Activated T-helper 17 cell treated with anti-CD3 and anti-CD28 coated beads, Interleukin-2, amount 50 U/mL, for 72 hours (primary cell): ENCODE measurements at regions not wholly inside any gene's neighbourhood (a gene's known extent, or its start where the extent isn't known, plus 50 kb on each side); places are given as distances from the start of the nearest gene placed in this dataset.

Experiments used
- ATAC-seq: fragments of 150-1000 bp; cut with Tn5 transposase; replicated peaks from 2 replicates; pipeline ENCODE4 v1.10.0; 2021; ENCODE audit warnings: mild to moderate bottlenecking, moderate library complexity
- H3K27ac Mint-ChIP-seq: one replicate; pipeline ENCODE4 v1.8.0; 2022; ENCODE audit warnings: mixed read lengths
- H3K27me3 Mint-ChIP-seq: one replicate; pipeline ENCODE4 v1.8.0; 2022; ENCODE audit warnings: mixed read lengths
- H3K36me3 Mint-ChIP-seq: one replicate; pipeline ENCODE4 v1.8.0; 2022; ENCODE audit warnings: low read depth, mild to moderate bottlenecking, mixed read lengths
- H3K4me1 Mint-ChIP-seq: one replicate; pipeline ENCODE4 v1.8.0; 2022; ENCODE audit warnings: mixed read lengths
- H3K4me3 Mint-ChIP-seq: one replicate; pipeline ENCODE4 v1.8.0; 2022; ENCODE audit warnings: mild to moderate bottlenecking, mixed read lengths
- H3K9me3 Mint-ChIP-seq: one replicate; pipeline ENCODE4 v1.8.0; 2022; ENCODE audit warnings: mixed read lengths

DNA sequence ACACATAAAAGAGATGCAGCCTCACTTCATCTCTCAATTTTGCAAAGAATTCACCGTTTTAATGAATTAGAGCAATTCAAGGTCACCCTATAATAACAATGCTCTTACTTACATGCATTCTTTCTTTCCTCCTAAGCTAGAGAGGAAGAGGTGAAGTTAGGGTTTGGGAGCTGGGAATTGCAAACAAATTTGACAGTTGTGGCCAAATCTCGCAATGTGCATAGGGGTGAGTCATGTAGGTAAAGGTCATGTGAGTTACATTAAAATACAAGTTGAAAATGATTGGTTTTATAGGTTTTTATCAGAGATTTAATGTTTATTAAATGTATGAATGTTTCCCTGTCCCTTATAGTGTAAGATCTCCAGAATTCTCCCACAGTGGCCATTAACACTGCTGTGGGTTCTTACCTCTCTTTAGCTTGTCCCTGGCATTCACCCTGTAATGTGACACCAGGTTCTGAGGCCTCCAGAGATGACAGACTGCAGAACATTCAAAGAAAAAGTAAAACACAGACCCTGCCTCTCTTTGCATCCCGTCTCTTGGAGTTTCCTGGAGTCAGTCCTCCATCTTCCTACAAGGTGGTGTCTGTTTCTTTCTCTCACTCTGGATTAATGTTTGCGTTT, 53.7 kb upstream of the LGALSL start:
- Mint-ChIP-seq H3K36me3 (no peaks in the 10 kb centered on the region), H3K4me3 (no peak overlapping the region), H3K4me1 (no peaks in the 10 kb centered on the region), H3K27me3 (no peaks in the 10 kb centered on the region), H3K27ac (no peak overlapping the region), H3K9me3 (no peaks in the 10 kb centered on the region)
- no peak for ATAC-seq

DNA sequence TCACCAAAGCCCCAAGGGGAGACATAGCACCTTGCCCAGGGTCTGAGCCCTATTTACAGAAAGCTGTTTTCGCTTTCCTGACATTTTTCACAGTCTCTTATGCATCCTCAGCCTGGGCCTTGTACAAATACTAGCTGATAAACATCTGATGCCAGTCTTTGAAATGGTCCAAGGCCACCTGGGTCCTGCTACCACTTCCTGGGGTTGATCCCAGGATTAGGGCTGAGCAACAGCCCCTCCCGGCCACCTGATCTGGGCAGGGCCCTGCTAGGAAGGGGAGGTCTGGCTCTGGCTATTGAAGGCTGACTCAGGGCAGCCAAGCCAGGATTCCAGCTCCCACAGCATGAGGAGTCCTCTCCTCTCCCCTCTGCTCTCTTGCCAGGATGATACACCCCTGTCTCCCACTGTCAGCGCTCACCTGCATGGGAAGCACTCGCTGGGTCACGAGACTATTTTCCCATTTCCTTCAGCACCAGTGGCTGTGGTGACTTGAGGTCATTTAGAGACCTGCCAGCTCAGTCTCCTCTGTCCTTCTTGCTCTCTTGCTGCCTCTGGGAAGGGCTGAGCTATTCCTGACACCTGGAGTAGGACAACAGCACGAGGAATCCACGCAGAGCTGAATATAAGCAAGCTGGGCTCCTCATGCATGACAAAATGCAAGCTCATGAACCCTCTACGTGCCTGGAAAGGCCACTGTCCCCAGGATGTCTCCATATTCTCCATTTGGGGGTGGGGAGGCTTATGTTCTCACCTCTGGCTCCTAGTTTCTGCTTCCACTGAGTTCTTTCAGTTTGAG, 53.0 kb upstream of the LGALSL start:
- Mint-ChIP-seq H3K36me3 (no peaks in the 10 kb centered on the region), H3K4me3 (no peak overlapping the region), H3K9me3 (no peaks in the 10 kb centered on the region), H3K27me3 (no peaks in the 10 kb centered on the region), H3K27ac (no peak overlapping the region), H3K4me1 (no peaks in the 10 kb centered on the region)
- no peak for ATAC-seq

DNA sequence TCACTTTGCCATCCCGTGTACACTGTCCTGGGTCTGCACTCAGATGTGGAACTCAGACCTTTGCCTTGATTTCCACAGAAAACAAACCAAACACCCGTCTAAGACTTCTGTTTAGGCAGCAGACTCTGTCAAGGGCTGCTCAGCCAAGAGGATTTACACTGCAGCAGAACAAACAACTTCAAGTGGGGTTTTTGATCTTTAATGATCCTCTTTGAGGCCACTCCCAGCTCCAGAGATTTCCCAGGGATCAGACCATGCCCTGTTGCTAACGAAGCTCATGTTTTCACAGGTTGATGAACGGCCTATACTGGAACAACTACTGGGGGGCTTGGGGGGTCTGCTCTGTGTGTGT, 52.5 kb upstream of the LGALSL start:
- no peaks in the 10 kb centered on the region for H3K36me3 Mint-ChIP-seq
- H3K9me3 Mint-ChIP-seq, result no peaks in the 10 kb centered on the region

DNA sequence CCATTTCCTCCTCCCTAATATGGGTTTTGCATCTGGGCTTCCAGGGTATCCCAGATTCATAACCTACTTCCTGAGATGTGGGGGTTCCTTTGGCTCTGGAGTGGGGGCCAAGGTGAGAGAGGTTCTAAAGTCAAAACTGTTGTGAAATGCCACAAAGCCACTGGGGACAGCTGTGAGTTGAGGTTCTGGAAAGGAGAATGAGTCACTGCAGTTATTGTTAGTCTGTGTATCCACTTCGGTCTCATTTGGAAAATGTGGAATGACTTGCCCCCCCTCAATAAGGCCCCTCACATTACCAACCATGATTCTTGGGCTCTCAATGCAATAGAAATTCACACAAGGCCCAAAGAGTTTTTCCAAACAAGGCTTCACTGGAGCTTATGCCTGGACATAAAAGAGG, 51.1 kb upstream of the LGALSL start:
- H3K4me1 Mint-ChIP-seq, result no peaks in the 10 kb centered on the region
- H3K36me3 Mint-ChIP-seq, result no peaks in the 10 kb centered on the region
- no peak overlapping the region for H3K4me3 Mint-ChIP-seq
- no peaks in the 10 kb centered on the region for H3K27me3 Mint-ChIP-seq
- ATAC-seq, result peak; percentile 9
- no peak overlapping the region for H3K27ac Mint-ChIP-seq
- H3K9me3 Mint-ChIP-seq, result no peaks in the 10 kb centered on the region

More for the DNA sequence above, 52.5 kb upstream of the LGALSL start:
- Mint-ChIP-seq H3K27ac (no peak overlapping the region), H3K27me3 (no peaks in the 10 kb centered on the region), H3K4me3 (no peak overlapping the region), H3K4me1 (no peaks in the 10 kb centered on the region)
- ATAC-seq, result no peak

DNA sequence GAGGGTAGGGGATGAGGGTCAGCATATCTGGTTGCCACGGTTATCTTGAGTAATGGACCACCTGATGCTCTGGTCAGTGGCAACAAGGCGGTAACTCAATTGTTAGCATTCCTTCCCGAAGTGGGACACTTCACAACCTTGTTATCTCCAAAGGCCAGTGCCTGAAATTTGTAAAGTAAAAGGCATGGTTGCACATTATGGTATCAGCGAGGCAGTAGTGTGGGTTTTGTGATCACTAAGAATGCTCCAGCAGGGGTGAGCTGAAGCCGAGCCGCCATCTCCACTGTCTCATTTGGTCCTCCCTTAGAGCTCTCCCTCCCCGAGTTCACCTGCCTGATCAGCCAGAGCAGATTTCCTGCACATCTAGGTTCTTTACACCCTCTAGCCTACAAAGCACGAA, 50.5 kb upstream of the LGALSL start:
- no peaks in the 10 kb centered on the region for H3K9me3 Mint-ChIP-seq
- ATAC-seq, result no peak
- H3K27me3 Mint-ChIP-seq, result no peaks in the 10 kb centered on the region
- no peak overlapping the region for H3K27ac Mint-ChIP-seq
- no peak overlapping the region for H3K4me3 Mint-ChIP-seq
- no peaks in the 10 kb centered on the region for H3K36me3 Mint-ChIP-seq
- no peaks in the 10 kb centered on the region for H3K4me1 Mint-ChIP-seq

DNA sequence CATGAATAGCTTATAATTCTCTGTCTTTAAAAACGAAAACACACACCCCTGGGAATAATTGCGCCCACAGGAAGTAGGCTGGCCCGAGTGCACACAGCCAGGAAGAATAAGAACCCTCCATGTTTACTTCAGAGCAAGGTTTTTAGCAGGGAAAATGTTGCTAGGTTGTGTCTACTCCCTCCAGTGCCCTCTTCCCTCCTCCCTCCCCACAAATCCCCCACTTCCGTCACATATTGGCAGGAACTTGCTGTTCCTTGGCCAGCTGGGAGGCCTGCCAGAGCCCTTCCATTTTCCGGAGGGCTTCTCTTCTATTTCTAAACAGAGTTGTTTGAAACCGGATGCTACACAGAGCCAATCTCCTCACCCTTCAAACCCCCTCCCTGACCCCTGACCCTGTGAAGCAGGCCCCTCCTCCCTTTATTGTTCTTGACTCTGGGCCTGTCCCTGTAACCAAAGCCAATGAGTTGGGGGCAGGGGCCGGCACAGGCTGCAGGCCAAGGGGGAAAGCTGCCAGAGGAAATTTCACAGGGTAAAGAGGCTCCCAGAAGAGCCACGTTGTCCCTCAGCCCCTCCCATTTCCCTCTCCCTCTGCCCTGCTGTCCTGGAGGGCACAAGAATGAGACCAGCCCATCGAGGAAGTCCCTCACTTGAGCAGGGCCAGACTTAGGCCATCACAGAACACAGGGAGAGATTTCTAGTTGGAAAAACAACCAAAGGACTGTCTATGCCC, 49.8 kb upstream of the LGALSL start:
- Mint-ChIP-seq H3K27ac (no peak overlapping the region), H3K9me3 (no peaks in the 10 kb centered on the region), H3K36me3 (no peaks in the 10 kb centered on the region), H3K27me3 (no peaks in the 10 kb centered on the region), H3K4me3 (no peak overlapping the region), H3K4me1 (no peaks in the 10 kb centered on the region)
- no peak for ATAC-seq
